Activated CD8-positive, alpha-beta T cell treated with anti-CD3 and anti-CD28 coated beads for 36 hours (primary cell): ENCODE measurements at regions not wholly inside any gene's neighbourhood (a gene's known extent, or its start where the extent isn't known, plus 50 kb on each side); places are given as distances from the start of the nearest gene placed in this dataset.

Experiments
- ATAC-seq: fragments of 200-7000 bp; cut with Tn5 transposase; one replicate; pipeline ENCODE4 v1.10.0; 2021; ENCODE audit warnings: mild to moderate bottlenecking, moderate library complexity
- CTCF ChIA-PET: fragments of 350-600 bp; sonication (Branson Sonifier 250); formaldehyde crosslinking; loops from one replicate; lab custom pipeline; 2021; ENCODE audit warnings: antibody characterized with exemption; lab: Charles Lee
- POLR2A ChIA-PET: fragments of 350-600 bp; sonication (Branson Sonifier 250); formaldehyde crosslinking; loops from one replicate; lab custom pipeline; 2021; ENCODE audit warnings: antibody characterized with exemption; lab: Charles Lee
- DNase-seq: peaks from one replicate; pipeline ENCODE4 v3.0.0-alpha.2; 2020
- H3K27ac Mint-ChIP-seq: one replicate; pipeline ENCODE4 v1.8.0; 2021; ENCODE audit warnings: mild to moderate bottlenecking, mixed read lengths
- H3K27me3 Mint-ChIP-seq: one replicate; pipeline ENCODE4 v1.8.0; 2021; ENCODE audit warnings: mixed read lengths
- H3K36me3 Mint-ChIP-seq: one replicate; pipeline ENCODE4 v1.8.0; 2021; ENCODE audit warnings: low read depth, mixed read lengths
- H3K4me1 Mint-ChIP-seq: one replicate; pipeline ENCODE4 v1.8.0; 2021; ENCODE audit warnings: low read depth, mixed read lengths
- H3K4me3 Mint-ChIP-seq: one replicate; pipeline ENCODE4 v1.8.0; 2021; ENCODE audit warnings: mild to moderate bottlenecking, moderate library complexity, mixed read lengths
- H3K9me3 Mint-ChIP-seq: one replicate; pipeline ENCODE4 v1.8.0; 2021; ENCODE audit warnings: mixed read lengths
- intact Hi-C: fragments of 100-400 bp; cut with micrococcal nuclease; formaldehyde crosslinking; loops from one replicate; pipeline ENCODE4 v1.10.0; 2022
- TF ChIP-seq, protein P1 (sequence below): fragments of 200-600 bp; IDR thresholded peaks from one replicate; pipeline ENCODE4 v1.8.0; 2022; ENCODE audit warnings: antibody characterized with exemption, mild to moderate bottlenecking

GRCh38 chr9:87827341-87827740 is 55.3 kb upstream of the SPATA31E1 start:
- TF ChIP-seq, protein P1, sequence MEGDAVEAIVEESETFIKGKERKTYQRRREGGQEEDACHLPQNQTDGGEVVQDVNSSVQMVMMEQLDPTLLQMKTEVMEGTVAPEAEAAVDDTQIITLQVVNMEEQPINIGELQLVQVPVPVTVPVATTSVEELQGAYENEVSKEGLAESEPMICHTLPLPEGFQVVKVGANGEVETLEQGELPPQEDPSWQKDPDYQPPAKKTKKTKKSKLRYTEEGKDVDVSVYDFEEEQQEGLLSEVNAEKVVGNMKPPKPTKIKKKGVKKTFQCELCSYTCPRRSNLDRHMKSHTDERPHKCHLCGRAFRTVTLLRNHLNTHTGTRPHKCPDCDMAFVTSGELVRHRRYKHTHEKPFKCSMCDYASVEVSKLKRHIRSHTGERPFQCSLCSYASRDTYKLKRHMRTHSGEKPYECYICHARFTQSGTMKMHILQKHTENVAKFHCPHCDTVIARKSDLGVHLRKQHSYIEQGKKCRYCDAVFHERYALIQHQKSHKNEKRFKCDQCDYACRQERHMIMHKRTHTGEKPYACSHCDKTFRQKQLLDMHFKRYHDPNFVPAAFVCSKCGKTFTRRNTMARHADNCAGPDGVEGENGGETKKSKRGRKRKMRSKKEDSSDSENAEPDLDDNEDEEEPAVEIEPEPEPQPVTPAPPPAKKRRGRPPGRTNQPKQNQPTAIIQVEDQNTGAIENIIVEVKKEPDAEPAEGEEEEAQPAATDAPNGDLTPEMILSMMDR = no peak
- Mint-ChIP-seq H3K36me3 (no peaks in the 10 kb centered on the region), H3K27me3 (peaks cover 8% of the 10 kb centered on the region), H3K9me3 (no peaks in the 10 kb centered on the region), H3K27ac (no peak overlapping the region), H3K4me3 (no peak overlapping the region), H3K4me1 (no peaks in the 10 kb centered on the region)
- DNase-seq = no peak
- intact Hi-C loops = no loop called here
- POLR2A ChIA-PET = no interaction called here
- CTCF ChIA-PET = no interaction called here
- no peak for ATAC-seq

GRCh38 chr9:87829756-87830155 is 52.9 kb upstream of the SPATA31E1 start:
- no peak for ATAC-seq
- ChIA-PET CTCF (no interaction called here), POLR2A (interaction anchor here (0.9 kb wide), 1 partner anchor 14 kb away, joined by 3 read pairs; no protein-coding TSS in a partner anchor)
- no peaks in the 10 kb centered on the region for H3K4me1 Mint-ChIP-seq
- TF ChIP-seq, protein P1 = no peak
- peaks cover 8% of the 10 kb centered on the region for H3K27me3 Mint-ChIP-seq
- H3K9me3 Mint-ChIP-seq = no peaks in the 10 kb centered on the region
- H3K27ac Mint-ChIP-seq = no peak overlapping the region
- H3K36me3 Mint-ChIP-seq = no peaks in the 10 kb centered on the region
- intact Hi-C loops = no loop called here
- no peak for DNase-seq
- no peak overlapping the region for H3K4me3 Mint-ChIP-seq

DNA sequence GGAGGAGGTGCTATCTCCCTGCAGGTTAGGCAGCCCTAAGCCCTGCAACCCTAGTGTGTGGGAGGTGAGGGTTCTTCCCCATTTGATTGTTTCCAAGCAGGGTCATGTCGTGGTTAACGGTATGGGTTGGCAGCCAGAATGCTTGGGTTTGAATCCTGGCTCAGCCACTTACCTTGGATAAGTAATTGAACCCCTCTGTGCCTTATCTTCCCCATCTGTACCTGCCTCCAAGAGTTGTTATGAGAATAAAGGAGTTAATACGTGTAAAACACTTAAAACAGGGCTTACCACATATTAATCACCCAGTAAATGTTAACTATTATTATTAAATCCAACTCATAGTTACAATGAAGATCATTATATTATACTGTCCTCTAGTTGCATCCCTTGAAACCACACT is 52.2 kb upstream of the SPATA31E1 start:
- no peaks in the 10 kb centered on the region for H3K36me3 Mint-ChIP-seq
- ChIA-PET POLR2A (no interaction called here), CTCF (no interaction called here)
- intact Hi-C loops = no loop called here
- DNase-seq (peak; percentile 11), ATAC-seq (no peak)
- H3K4me3 Mint-ChIP-seq = no peak overlapping the region
- peaks cover 11% of the 10 kb centered on the region for H3K27me3 Mint-ChIP-seq
- TF ChIP-seq, protein P1 = no peak
- no peaks in the 10 kb centered on the region for H3K9me3 Mint-ChIP-seq
- no peaks in the 10 kb centered on the region for H3K4me1 Mint-ChIP-seq
- H3K27ac Mint-ChIP-seq = no peak overlapping the region

DNA sequence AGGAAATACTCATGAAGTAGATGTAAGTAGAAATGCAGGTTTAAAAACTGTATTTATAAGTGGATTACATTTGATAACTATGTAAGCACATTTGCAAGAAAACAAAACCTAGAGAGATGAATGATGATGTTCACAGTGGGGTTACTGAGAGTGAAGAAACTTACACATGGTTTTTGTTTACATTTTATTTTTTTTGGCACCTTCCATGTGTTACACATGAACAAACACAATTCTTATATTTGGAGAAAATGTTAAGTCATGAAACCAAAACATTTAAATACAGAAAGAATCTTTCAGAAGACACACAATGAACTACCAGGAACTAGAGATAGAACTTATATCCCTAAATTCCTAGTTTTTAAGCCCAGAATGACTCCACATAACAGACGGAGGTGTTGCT is 51.5 kb upstream of the SPATA31E1 start:
- Mint-ChIP-seq H3K36me3 (no peaks in the 10 kb centered on the region), H3K27me3 (peaks cover 14% of the 10 kb centered on the region), H3K27ac (no peak overlapping the region), H3K9me3 (no peaks in the 10 kb centered on the region), H3K4me3 (no peak overlapping the region), H3K4me1 (no peaks in the 10 kb centered on the region)
- ChIA-PET CTCF (no interaction called here), POLR2A (no interaction called here)
- TF ChIP-seq, protein P1 = no peak
- intact Hi-C loops = no loop called here
- ATAC-seq = no peak
- no peak for DNase-seq
